K562 (cell line): ENCODE measurements at regions not wholly inside any gene's neighbourhood (a gene's known extent, or its start where the extent isn't known, plus 50 kb on each side); places are given as distances from the start of the nearest gene placed in this dataset.
A peak's percentile ranks its signal among the peaks of the same experiment; 100 is the strongest.

ENCODE experiments used
- ATAC-seq: fragments of 200-7000 bp; cut with Tn5 transposase; 3 replicates; pipeline ENCODE4 v1.9.1; 2020; ENCODE audit warnings: moderate library complexity
- BruUV-seq: library from RNA; stranded (reverse); fragments of 400-500 nt; replicated peaks from 2 replicates; lab custom pipeline; 2021; lab: Mats Ljungman, UMichigan
- CTCF ChIA-PET: fragments of 300-600 bp; formaldehyde crosslinking; extraction: SDS; loops from one replicate; lab custom pipeline; 2021; ENCODE audit warnings: low intra/inter-chr PET ratio; lab: Yijun Ruan, JAX
- POLR2A ChIA-PET: fragments of 300-600, 350-650 bp; sonication (Branson Sonifier 250); formaldehyde crosslinking; extraction: SDS; loops from one replicate; lab custom pipeline; 2021; ENCODE audit warnings: antibody characterized with exemption, inconsistent platforms; lab: Yijun Ruan, JAX
- DNase-seq, 4 experiments: peaks; one replicate each; pipeline versions ENCODE4 v3.0.0 to v3.0.0-alpha.2; 2011 to 2018; ENCODE audit warnings: low spot score in 3 of 4, mixed read lengths in 3 of 4; ENCODE audit errors: extremely low read depth in 1 of 4
- FAIRE-seq: peaks from 2 replicates; lab custom pipeline; 2011; peaks lifted over from hg19 to GRCh38; lab: Jason Lieb, UNC
- H2AFZ ChIP-seq: 2 replicates; pipeline ENCODE4 v1.6.0; 2011; ENCODE audit warnings: low read depth, low read length, control low read depth, inconsistent platforms
- H3K27ac ChIP-seq: fragments of 200-600 bp; 3 replicates; pipeline ENCODE4 v1.8.0; 2011; ENCODE audit warnings: low read depth, mild to moderate bottlenecking, control low read depth, inconsistent platforms, low read length, moderate library complexity, mixed read lengths; ENCODE audit errors: extremely low read depth
- H3K27me3 ChIP-seq, 2 experiments: fragments of 300-600 bp in 1 of 2; 2 replicates in 1 of 2; 3 replicates in 1 of 2; pipeline versions ENCODE4 v1.6.0 to v1.8.0; 2011; ENCODE audit warnings: inconsistent platforms in 2 of 2, low read length in 2 of 2, mild to moderate bottlenecking in 1 of 2, mixed read lengths in 1 of 2, moderate library complexity in 1 of 2; ENCODE audit not compliant: control insufficient read depth in 2 of 2, insufficient read depth in 2 of 2
- H3K36me3 ChIP-seq: fragments of 300-600 bp; 3 replicates; pipeline ENCODE4 v1.8.0; 2011; ENCODE audit warnings: mild to moderate bottlenecking, low read length, inconsistent platforms; ENCODE audit not compliant: control insufficient read depth, insufficient read depth
- H3K4me1 ChIP-seq, 2 experiments: fragments of 200-600 bp in 1 of 2; replicated peaks in 1 of 2; 2 replicates in 1 of 2; 3 replicates in 1 of 2; pipeline versions ENCODE4 v1.5.1 to v1.8.0; 2011; ENCODE audit warnings: inconsistent platforms in 2 of 2, low read length in 2 of 2, mild to moderate bottlenecking in 1 of 2, mixed read lengths in 1 of 2, moderate library complexity in 1 of 2; ENCODE audit not compliant: control insufficient read depth in 2 of 2, insufficient read depth in 2 of 2
- H3K4me2 ChIP-seq: 2 replicates; pipeline ENCODE4 v1.6.1; 2011; ENCODE audit warnings: low read length, control low read depth, inconsistent platforms, mixed read lengths; ENCODE audit not compliant: insufficient read depth
- H3K4me3 ChIP-seq: fragments of 200-600 bp; sonication (generic), shearing (Covaris generic); 2 replicates; pipeline ENCODE4 v1.5.1; 2016; ENCODE audit warnings: control low read depth, inconsistent platforms
- H3K79me2 ChIP-seq: fragments of 200-600 bp; 3 replicates; pipeline ENCODE4 v1.8.0; 2011; ENCODE audit warnings: low read length, inconsistent platforms; ENCODE audit not compliant: control insufficient read depth, insufficient read depth
- H3K9ac ChIP-seq, 2 experiments: 2 replicates each; pipeline versions ENCODE4 v1.6.0 to v1.6.1; 2011; ENCODE audit warnings: low read depth in 2 of 2, low read length in 2 of 2, control low read depth in 1 of 2, inconsistent platforms in 1 of 2, mild to moderate bottlenecking in 1 of 2, mixed read lengths in 1 of 2; ENCODE audit not compliant: insufficient read depth in 1 of 2
- H3K9me1 ChIP-seq: one replicate; pipeline ENCODE4 v1.6.0; 2011; ENCODE audit warnings: inconsistent platforms, mild to moderate bottlenecking, low read length, moderate library complexity; ENCODE audit not compliant: control insufficient read depth, insufficient read depth
- H3K9me3 ChIP-seq: replicated peaks from 2 replicates; pipeline ENCODE4 v1.5.1; 2011; ENCODE audit warnings: low read depth, low read length, inconsistent platforms; ENCODE audit not compliant: control insufficient read depth, insufficient read depth
- H4K20me1 ChIP-seq: replicated peaks from 2 replicates; pipeline ENCODE4 v1.6.1; 2011; ENCODE audit warnings: low read length, inconsistent platforms, mixed read lengths; ENCODE audit not compliant: control insufficient read depth, insufficient read depth
- DNMT1 ChIP-seq: fragments of 450-650 bp; IDR thresholded peaks from 2 replicates; pipeline ENCODE4 v1.6.1; 2016; ENCODE audit warnings: antibody characterized with exemption, mild to moderate bottlenecking
- HINFP ChIP-seq: fragments of 450-650 bp; conservative IDR thresholded peaks from 2 replicates; pipeline ENCODE4 v1.6.1; 2016; ENCODE audit warnings: missing genetic modification characterization, low read depth, mild to moderate bottlenecking, control low read depth, missing compliant biosample characterization
- RBBP5 ChIP-seq: fragments of 200-600 bp; sonication (generic); IDR thresholded peaks from 2 replicates; pipeline ENCODE4 v1.6.1; 2012; ENCODE audit warnings: borderline replicate concordance, mild to moderate bottlenecking, low read length, control low read depth, inconsistent platforms; ENCODE audit not compliant: insufficient read depth, poor library complexity, severe bottlenecking
- ZBTB33 ChIP-seq: sonication (generic); formaldehyde crosslinking; IDR thresholded peaks from 2 replicates; pipeline ENCODE4 v1.8.1; 2023; ENCODE audit warnings: mild to moderate bottlenecking, missing genetic modification reagents
- ZNF146 ChIP-seq: IDR thresholded peaks from one replicate; pipeline ENCODE4 v1.6.1; 2018; ENCODE audit warnings: missing compliant biosample characterization; ENCODE audit not compliant: unreplicated experiment
- ZNF316 ChIP-seq: fragments of 450-650 bp; IDR thresholded peaks from 2 replicates; pipeline ENCODE4 v1.6.1; 2016
- ZNF592 ChIP-seq: fragments of 450-650 bp; IDR thresholded peaks from 2 replicates; pipeline ENCODE4 v1.6.1; 2017; ENCODE audit warnings: antibody characterized with exemption, mild to moderate bottlenecking
- WGBS: fragments of 100-300 bp; shearing (Covaris generic); methylation state at CpG from one replicate; pipeline ENCODE4 v1.1.6; 2016; ENCODE audit warnings: low coverage, mixed read lengths; ENCODE audit not compliant: insufficient coverage; ENCODE audit errors: missing lambda C conversion rate; 5-methylcytosine and 5-hydroxymethylcytosine counted together
- in situ Hi-C: fragments of 300-500 bp; cut with MboI; formaldehyde crosslinking; loops from 4 replicates; pipeline ENCODE4 v1.15.0; 2018; ENCODE audit warnings: inconsistent platforms, mixed read lengths
- intact Hi-C: fragments of 100-400 bp; cut with micrococcal nuclease; formaldehyde crosslinking; loops from 2 replicates; pipeline ENCODE4 v1.14.2; 2022

GRCh38 chr1:76003946-76004345, 70.6 kb upstream of the ST6GALNAC3 start:
- CTCF ChIA-PET: no interaction called here
- WGBS: 0% methylated on average over 1 of the region's 1 CpG
- no peak for ATAC-seq

GRCh38 chr1:76005765-76006164, 68.8 kb upstream of the ST6GALNAC3 start:
- intact Hi-C loops: no loop called here
- Histone ChIP-seq H3K4me2 (no peak overlapping the region), H4K20me1 (no peaks in the 10 kb centered on the region), H3K9me1 (no peaks in the 10 kb centered on the region), H3K4me3 (no peak overlapping the region), H3K4me1 (no peaks in the 10 kb centered on the region), H2AFZ (no peak overlapping the region), H3K27ac (no peak overlapping the region), H3K79me2 (no peaks in the 10 kb centered on the region), H3K36me3 (no peaks in the 10 kb centered on the region), H3K9me3 (no peaks in the 10 kb centered on the region), H3K27me3 (no peaks in the 10 kb centered on the region), H3K9ac (no peak overlapping the region)
- CTCF ChIA-PET: no interaction called here
- POLR2A ChIA-PET: no interaction called here
- WGBS: 3% methylated on average over 4 of the region's 4 CpGs
- DNase-seq (no peak), ATAC-seq (no peak), FAIRE-seq (peak; percentile 56)
- in situ Hi-C loops: no loop called here
- BruUV-seq: no TSS peak
- TF ChIP-seq DNMT1 (no peak), ZBTB33 (CRISPR knock-in tag) (no peak), ZNF592 (no peak), RBBP5 (no peak)

More at GRCh38 chr1:76003946-76004345, 70.6 kb upstream of the ST6GALNAC3 start:
- no peak for FAIRE-seq
- no peak overlapping the region for H3K27ac ChIP-seq
- no peak overlapping the region for H3K4me2 ChIP-seq
- no peak overlapping the region for H3K4me3 ChIP-seq
- POLR2A ChIA-PET: interaction anchor here (0.6 to 0.7 kb wide), 2 partner anchors 8 to 101 kb away, joined by 3 read pairs; no protein-coding TSS in a partner anchor
- intact Hi-C loops: no loop called here
- no peaks in the 10 kb centered on the region for H3K36me3 ChIP-seq
- H3K79me2 ChIP-seq: no peaks in the 10 kb centered on the region
- no peaks in the 10 kb centered on the region for H3K9me3 ChIP-seq
- H3K4me1 ChIP-seq: no peaks in the 10 kb centered on the region
- no peak overlapping the region for H2AFZ ChIP-seq
- no TSS peak for BruUV-seq
- H3K27me3 ChIP-seq: no peaks in the 10 kb centered on the region
- H4K20me1 ChIP-seq: no peaks in the 10 kb centered on the region
- H3K9me1 ChIP-seq: no peaks in the 10 kb centered on the region
- TF ChIP-seq ZNF146: no peak
- no peak for TF ChIP-seq HINFP (tag)
- TF ChIP-seq ZNF316: peak; percentile 12; the same call in 1 of the 2 replicates
- TF ChIP-seq, all 486 proteins: peak for 1
- in situ Hi-C loops: no loop called here
- no peak for DNase-seq
- H3K9ac ChIP-seq: no peak overlapping the region
